ENCODE measurements at regions not wholly inside any gene's neighbourhood (a gene's known extent, or its start where the extent isn't known, plus 50 kb on each side); places are given as distances from the start of the nearest gene placed in this dataset.

- intact Hi-C loops (cut with DNase I; ENCODE audit: low total_unique reads): no loop called here
- H3K9me3 ChIP-seq: no peaks in the 10 kb centered on the region
- H3K27me3 ChIP-seq: no peaks in the 10 kb centered on the region
- no peaks in the 10 kb centered on the region for H3K36me3 ChIP-seq
- no peak overlapping the region for H3K27ac ChIP-seq
- no peak overlapping the region for H3K4me3 ChIP-seq
- H3K4me1 ChIP-seq: peaks cover 0 to 9% (median 0%) of the 10 kb centered on the region in 4 donors
- TF ChIP-seq CTCF (IDR thresholded peaks at IDR 0.05): no peak
- no peak for DNase-seq
These were observed 59.6 kb upstream of the DHX15 start for GRCh38 chr4:24643774-24644520.

GRCh38 chr4:24644983-24645764 is 60.8 kb upstream of the DHX15 start:
- no peak for TF ChIP-seq CTCF (IDR thresholded peaks at IDR 0.05)
- Histone ChIP-seq H3K9me3 (no peaks in the 10 kb centered on the region), H3K27me3 (no peaks in the 10 kb centered on the region), H3K27ac (no peak overlapping the region), H3K36me3 (no peaks in the 10 kb centered on the region), H3K4me1 (peaks cover 0 to 9% (median 0%) of the 10 kb centered on the region in 4 donors), H3K4me3 (no peak overlapping the region)
- DNase-seq: no peak
- intact Hi-C loops (cut with DNase I; ENCODE audit: low total_unique reads): no loop called here

GRCh38 chr4:24645765-24646550 is 61.6 kb upstream of the DHX15 start:
- DNase-seq: no peak
- TF ChIP-seq CTCF (IDR thresholded peaks at IDR 0.05): no peak

GRCh38 chr4:24646798-24647460 is 62.6 kb upstream of the DHX15 start:
- TF ChIP-seq CTCF (IDR thresholded peaks at IDR 0.05): no peak

More at GRCh38 chr4:24645765-24646550, 61.6 kb upstream of the DHX15 start:
- no peaks in the 10 kb centered on the region for H3K36me3 ChIP-seq
- intact Hi-C loops (cut with DNase I; ENCODE audit: low total_unique reads): no loop called here
- H3K9me3 ChIP-seq: no peaks in the 10 kb centered on the region
- peaks cover 0 to 9% (median 0%) of the 10 kb centered on the region in 4 donors for H3K4me1 ChIP-seq
- H3K27me3 ChIP-seq: no peaks in the 10 kb centered on the region
- H3K27ac ChIP-seq: no peak overlapping the region
- no peak overlapping the region for H3K4me3 ChIP-seq

More at GRCh38 chr4:24646798-24647460, 62.6 kb upstream of the DHX15 start:
- Histone ChIP-seq H3K27me3 (no peaks in the 10 kb centered on the region), H3K36me3 (no peaks in the 10 kb centered on the region), H3K27ac (no peak overlapping the region), H3K4me3 (no peak overlapping the region), H3K9me3 (no peaks in the 10 kb centered on the region), H3K4me1 (peaks cover 0 to 9% (median 0%) of the 10 kb centered on the region in 4 donors)
- DNase-seq: no peak
- intact Hi-C loops (cut with DNase I; ENCODE audit: low total_unique reads): no loop called here

All from tibial artery (tissue), 4 donors.